ENCODE measurements at regions not wholly inside any gene's neighbourhood (a gene's known extent, or its start where the extent isn't known, plus 50 kb on each side); places are given as distances from the start of the nearest gene placed in this dataset.
"Not testable (repeated sequence)": the region's sequence is repeated elsewhere in the genome, so short reads cannot be mapped to it uniquely, and the experiment has no call there.

DNA sequence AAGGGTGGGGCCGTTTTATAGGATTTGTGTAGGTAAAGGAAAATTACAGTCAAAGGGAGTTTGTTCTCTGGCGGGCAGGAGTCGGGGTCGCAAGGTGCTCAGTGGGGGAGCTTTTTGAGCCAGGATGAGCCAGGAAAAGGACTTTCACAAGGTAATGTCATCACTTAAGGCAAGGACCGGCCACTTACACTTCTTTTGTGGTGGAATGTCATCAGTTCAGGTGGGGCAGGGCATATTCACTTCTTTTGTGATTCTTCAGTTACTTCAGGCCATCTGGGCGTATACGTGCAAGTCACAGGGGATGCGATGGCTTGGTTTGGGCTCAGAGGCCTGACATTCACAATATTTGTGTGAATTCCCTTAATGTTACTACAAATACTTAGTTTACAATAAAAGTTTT, 88.2 kb upstream of the MAP3K7 start:
- DNase-seq = not testable (repeated sequence)

DNA sequence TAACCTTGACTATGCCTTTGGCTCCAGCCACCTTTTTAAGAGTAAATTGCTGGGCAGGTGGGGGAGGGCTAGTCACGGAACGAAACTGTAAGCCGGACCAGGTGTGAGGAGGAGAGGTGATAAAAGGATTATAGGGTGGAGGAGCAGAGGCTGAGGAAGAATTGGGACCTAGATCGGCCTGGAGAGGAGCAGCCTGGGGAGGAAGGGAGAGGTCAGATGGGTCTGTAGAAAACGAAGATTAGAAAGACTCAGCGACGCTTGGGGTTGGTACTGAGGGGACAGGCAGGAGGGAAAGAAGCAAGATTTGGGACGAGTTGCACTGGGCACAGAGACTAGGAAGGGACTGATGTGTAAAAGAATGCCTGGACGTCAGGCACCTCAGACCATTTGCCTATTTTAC, 87.2 kb upstream of the MAP3K7 start:
- not testable (repeated sequence) for DNase-seq

DNA sequence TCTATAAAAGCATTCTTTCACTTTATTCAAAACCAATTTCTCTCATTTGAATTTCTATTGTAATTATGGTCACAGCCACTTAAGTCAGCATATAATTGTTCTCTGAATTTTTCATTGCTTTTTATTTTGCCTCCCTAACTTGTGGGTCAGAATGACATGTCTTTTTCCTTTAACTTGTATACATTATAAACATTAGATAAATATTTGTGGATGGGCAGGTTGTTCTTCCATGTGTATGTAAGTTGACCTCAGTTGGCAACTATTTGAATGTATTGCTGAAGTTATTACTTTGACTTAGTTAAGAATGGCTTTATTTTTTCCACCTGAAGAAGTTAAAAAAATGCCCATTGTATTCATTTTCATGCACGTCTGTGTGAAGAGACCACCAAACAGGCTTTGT, 83.0 kb upstream of the MAP3K7 start:
- DNase-seq = no peak

DNA sequence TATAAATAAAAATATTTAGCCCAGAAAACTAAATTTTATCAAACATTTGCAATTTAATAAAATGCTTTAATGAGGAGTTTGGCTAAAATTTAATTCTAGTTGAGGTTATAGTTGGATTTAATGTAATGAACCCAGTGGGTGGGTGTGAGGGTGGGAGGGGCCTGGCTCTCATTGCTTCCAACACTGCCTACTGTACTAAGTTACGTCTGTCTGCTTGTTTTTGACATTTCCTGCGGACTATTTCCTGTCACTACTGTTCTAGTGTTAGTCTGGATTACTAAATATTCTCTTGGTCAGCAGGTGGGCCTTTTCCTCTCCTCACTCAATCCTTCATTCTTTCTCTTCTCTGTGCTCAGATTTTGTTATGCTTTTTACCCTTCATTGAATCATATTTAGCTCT, 82.5 kb upstream of the MAP3K7 start:
- no peak for DNase-seq

DNA sequence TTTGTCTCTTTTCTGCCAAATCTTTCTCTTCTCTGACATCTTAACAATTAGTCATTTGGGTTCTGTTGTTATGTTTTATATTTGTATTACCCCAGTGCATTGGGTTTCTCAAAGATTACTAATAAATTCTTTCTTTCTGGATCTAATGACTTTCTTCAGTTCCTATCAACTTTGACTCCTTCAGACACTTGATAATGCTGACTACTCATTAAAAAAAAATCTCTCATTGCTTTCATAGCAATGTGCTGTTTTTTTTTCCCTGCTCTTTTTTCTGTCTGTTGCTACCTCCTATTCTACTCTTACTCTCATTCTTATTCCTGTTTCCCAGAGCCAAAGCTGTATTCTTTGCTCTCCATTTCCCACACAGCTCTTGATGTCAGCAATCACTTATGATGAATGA, 81.3 kb upstream of the MAP3K7 start:
- DNase-seq = no peak

DNA sequence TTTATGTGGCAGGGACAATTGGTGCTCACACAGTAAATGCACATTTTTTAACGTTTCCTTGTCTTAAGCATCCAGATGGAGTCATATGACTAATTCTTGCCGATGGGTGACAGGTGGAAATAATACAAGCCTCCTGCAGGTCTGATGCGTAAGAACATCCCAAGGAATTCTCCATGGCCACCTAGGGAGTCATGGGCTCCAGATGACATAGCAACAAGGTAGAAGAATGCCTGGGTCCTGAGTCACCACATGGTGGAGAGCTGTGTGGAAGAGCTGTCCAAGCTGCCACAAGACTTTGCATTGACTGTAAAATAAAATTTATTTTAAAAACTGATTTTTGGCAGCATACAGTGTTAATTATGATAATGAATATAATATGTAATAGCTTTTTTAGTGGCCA, 77.0 kb upstream of the MAP3K7 start:
- DNase-seq = no peak

DNA sequence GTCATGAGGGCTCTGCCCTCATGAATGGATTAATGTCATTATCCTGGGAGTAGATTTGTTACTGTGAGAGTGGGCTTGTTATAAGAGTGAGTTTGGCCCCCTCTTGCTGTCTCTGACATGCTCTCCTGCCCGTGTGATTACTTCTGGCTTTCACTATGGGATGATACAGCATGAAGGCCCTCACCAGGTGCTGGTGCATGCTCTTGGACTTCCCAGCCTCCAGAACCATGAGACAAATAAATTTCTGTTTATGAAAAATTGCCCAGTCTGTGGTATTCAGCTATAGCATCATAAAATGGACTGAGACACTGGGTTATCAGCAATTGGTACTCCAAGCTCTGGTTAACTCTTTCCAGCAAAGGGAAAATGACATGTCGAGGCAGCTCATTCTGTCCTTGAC, 76.2 kb upstream of the MAP3K7 start:
- no peak for DNase-seq

DNA sequence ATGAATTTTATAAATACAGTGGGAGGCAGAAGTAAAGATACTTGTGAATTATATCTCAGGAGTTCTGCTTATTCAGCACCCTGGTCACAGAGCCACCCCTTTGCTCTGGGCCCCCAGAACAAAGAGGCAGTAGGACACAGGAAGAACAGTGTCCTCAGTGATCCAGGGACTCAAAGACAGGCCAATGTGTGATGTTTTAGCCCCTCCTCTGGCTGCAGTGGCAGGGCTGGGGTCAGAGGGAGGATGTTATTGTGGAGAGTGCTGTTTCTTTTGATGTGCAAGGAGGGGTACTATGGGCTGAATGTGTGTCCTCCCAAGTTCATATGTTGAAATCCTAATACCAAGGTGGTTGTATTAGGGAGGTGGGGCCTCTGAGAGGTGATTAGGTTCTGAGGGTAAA, 74.1 kb upstream of the MAP3K7 start:
- DNase-seq = no peak

DNA sequence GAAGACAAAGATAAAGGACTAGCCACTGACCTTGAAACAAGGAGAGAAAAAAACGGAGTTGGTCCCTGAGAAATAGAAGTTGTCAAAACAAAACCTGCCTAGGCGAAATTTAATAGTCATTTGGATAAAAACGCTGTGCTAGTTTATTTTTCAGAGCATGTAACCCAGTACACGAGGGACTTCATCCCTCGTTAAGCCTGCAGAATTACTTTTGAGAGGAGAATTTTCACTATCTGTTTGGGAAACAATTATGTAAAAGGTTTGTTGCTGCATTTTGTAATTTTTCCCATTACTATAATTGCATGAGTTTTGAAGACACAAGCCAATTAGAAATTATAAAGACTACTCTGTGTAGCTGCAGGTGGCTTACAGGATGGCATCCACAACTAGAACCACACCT, 71.6 kb upstream of the MAP3K7 start:
- DNase-seq = no peak

DNA sequence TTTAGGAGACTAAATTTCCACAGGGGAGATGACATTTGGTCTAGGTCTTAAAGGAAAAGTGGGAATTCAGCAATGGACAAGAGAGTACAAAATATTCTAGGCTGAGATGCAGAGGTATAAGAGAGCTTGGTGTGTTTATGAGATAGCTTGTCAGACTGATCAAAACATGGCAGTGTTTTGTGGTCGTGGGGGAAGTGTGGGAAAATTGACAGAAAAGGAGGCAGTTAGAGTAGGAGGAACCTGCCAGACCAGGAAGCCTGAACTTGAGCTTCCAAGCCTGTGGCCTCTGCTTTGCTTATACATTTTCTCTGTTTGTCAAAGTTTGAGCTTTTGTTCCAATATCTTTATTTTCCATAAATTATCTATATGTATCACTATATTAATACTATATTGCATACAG, 69.5 kb upstream of the MAP3K7 start:
- DNase-seq = no peak

DNA sequence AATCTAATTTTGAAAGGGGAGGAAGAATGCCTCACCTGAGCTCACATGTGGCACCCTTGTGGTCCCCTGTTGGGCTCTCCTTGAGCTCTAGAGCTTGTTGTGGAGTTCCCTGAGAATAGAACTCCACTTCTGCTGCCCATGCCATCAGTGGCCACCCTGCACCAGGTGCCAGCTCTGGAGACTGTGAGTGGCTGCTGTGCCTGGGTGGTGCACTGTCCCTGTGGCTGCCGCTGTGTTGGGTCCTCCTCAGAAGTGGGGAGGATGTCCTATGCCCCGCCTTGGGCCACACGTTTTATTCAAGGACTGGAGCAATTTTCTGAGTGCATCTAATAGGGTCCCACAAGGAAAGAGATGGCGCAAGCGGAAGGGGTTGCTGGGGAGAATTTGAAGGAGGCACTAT, 67.9 kb upstream of the MAP3K7 start:
- DNase-seq = no peak

DNA sequence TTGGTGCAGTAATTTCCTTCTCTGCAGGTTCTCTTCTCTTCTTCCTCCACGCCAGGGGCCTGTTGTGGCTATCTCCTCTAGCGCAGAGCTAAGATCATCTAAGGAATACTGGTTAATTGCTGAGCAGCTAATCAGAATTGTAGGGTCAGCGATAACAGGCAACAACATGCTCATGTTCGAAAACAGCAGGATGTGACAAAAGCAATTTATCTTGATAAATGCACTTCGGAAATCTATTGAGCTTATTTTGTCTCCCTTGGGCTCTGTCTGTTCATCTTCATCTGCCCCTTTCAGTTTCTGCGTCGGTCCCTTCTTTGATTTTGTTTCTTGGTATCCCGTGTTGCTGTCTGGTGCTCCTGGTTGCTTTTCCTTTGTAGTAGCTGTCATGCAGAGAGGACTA, 67.3 kb upstream of the MAP3K7 start:
- DNase-seq = no peak

DNA sequence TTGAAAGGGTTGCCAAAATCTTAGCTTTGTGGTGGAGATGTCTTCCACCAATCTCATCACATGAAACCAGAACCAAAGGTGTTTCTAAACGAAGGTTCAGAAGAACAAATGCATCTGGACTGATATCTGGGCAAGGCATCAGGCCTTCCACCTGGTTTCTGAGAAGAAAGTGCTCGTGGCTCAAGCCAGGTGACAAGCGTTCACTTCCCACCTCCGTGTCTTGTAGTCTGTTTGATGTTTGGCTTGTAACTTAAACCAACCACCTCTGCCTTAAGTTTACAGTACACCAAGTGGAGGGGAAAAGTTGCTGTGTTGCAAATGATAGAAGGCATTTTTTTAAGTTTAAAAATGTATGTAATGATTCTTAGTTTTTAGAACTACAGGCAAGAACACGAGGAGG, 66.9 kb upstream of the MAP3K7 start:
- DNase-seq = no peak

DNA sequence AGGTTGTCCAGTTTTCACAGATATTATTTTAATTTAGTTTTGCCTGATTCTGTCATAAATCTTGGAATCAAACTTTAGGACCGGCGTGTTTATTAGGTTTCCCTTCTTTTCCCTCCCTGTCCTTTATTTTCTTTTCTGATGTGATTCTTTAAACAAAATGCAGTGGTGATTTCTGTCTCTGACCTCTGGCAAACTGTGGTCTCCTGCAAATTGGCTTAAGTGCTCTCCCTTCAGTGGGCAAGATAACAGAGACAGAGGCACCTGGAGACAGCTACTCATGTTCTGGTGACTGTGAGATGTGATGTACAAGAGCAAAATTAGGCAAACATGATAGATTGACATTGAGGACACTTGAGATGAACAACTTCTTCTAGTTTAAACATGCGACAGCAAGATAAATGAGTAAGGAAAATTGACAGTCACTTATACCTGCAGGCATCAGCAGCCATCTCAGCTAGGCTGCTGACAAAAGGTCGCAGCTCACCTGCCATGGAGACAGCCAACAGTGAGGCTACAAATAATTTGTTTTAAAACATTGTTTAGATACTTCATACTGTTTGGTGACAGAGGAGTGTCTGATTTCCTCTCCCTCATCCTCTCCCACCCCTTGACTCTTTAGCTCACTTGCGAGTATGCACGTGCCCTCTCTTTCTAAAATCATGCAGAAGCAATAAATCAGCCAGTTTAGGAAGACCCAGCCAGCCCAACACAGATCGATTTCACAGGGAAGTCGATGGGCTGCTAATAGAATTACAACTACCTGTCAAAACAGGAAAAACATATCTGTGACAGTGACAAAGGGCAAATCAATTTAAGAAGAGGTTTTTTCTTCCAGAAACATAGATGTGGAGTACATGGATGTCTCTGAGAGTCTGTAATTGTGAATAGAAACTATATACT, 63.4 kb upstream of the MAP3K7 start:
- no peak for DNase-seq

DNA sequence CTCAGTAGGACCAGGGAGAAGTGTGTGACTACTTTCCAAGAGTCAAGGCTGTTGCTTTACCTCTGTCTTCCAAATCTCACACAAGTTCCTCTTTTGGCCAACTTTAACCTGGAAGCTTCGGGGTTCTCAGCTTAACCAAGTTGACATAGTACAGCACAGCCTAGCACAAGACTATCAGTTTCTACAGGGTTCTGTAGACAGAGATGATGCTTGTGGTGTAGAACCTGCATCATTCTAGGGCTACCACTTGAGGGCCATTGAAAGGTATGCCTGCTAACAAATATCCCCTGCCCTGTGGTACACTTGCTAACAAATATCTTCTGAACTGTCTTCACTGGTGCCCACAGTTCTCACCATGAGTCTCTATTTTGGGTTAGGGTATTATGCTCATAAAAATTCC, 62.0 kb upstream of the MAP3K7 start:
- DNase-seq = no peak

DNA sequence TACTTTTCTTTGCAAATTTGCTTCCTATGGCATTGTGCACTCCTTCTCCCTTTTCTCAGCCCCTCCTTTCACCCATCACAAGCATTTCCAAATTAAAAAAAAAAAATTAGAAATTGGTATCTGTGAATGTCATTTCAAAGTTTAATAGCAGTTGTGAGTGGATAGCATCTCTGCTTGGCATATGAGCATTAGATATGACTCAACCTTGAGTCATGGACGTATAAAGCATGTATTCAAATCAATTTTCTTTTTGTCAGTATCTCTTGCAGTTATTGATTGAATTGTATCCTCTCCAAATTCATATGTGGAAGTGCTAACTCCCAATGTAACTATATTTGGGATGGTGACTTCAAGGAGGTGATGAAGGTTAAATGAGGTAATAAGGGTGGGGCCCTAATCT, 60.1 kb upstream of the MAP3K7 start:
- no peak for DNase-seq

DNA sequence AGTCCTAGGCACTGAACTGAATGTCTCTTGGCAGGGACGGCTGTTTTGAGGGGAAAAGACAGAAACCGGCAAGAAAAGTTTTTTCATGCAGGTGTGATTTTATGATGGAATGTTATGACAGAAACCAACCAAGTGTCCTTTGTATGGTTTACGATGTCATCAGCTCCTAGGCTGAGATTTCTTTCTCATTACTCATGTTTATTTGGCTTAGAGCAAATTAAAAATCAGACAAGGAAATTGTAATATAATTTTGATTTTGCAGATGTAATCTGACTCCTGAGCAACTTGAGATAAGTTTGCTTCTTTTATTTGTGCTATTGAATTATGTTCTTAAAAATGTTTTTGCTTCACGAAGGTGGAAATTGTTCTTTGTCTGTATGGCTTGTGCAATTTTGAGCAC, 58.8 kb upstream of the MAP3K7 start:
- no peak for DNase-seq

DNA sequence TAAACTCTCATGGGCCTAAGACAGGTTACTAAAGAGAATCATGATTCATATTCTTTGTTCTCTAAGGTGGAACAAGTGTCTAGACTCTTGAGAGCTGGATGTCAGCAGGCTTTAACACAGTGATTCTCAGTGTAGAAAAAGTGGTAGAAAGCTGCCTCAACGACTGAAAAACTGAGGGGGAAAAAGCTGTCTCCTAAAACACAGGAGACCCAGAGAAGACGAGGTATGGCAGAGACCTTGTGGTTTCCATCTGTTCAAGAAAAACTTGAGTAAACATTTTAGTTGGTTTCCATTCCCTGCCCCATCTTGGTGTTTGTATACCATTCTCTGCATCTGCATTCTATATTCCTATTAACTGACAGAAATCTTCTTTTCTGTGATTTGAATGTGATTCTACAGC, 57.6 kb upstream of the MAP3K7 start:
- DNase-seq = no peak

DNA sequence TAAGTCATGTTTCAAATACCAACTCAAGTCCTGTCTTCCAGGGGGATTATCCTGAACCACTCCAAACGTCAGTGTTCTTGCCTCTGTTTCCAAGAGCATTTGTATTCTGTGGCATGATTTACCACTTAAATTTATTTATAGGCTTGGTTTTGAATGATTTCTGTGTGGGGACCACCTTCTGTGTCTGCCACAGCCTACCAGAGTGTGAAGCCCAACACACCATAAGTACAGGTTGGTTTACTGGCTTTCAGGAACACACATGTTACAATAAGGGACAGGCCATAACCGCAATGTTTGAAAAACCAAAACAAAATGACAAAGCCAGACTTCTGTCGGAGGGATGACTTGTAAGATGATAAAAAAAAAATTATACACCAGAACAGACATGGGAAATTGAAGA, 56.5 kb upstream of the MAP3K7 start:
- DNase-seq = no peak

DNA sequence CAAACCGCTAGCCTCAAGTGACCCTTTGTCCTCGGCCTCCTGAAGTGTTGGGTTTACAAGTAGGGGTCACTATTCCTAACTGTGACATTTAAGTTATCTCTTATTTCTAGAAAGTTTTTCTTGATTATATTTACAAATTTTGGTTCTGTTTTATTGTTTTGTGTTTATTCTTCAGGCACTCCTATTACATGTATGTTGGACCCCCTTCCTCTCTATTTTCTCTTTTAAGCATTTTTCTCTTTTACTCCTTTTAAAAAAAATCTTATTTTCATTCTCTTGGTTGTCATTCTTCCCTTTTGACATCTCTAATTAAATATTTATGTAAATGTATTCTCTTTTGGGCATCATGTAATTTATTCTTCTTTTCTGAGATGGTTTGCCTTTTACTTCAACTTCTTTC, 50.4 kb upstream of the MAP3K7 start:
- no peak for DNase-seq

All from COR-L47 (cell line).